AG04449 (cell line): ENCODE measurements at regions not wholly inside any gene's neighbourhood (a gene's known extent, or its start where the extent isn't known, plus 50 kb on each side); places are given as distances from the start of the nearest gene placed in this dataset.

Experiments
- CTCF ChIA-PET: fragments of 350-600 bp; formaldehyde crosslinking; extraction: SDS; loops from one replicate; lab custom pipeline; 2021; ENCODE audit warnings: antibody characterized with exemption; lab: Yijun Ruan, JAX
- POLR2A ChIA-PET: fragments of 400-600, 350-600 bp; formaldehyde crosslinking; extraction: SDS; loops from one replicate; lab custom pipeline; 2020; ENCODE audit warnings: antibody characterized with exemption, inconsistent platforms; lab: Yijun Ruan, JAX
- DNase-seq: peaks from one replicate; pipeline ENCODE4 v3.0.0-alpha.2; 2010; ENCODE audit warnings: low read depth, low spot score
- H3K4me3 ChIP-seq: 2 replicates; pipeline ENCODE4 v1.5.1; 2011; ENCODE audit warnings: low read depth, mild to moderate bottlenecking, control low read depth, low read length
- TF ChIP-seq, protein P1 (sequence below): IDR thresholded peaks from one replicate; pipeline ENCODE4 v1.5.1; 2011; ENCODE audit warnings: mild to moderate bottlenecking, moderate library complexity, low read length, control low read depth, inconsistent platforms; ENCODE audit not compliant: insufficient read depth; ENCODE audit errors: missing control alignments

DNA sequence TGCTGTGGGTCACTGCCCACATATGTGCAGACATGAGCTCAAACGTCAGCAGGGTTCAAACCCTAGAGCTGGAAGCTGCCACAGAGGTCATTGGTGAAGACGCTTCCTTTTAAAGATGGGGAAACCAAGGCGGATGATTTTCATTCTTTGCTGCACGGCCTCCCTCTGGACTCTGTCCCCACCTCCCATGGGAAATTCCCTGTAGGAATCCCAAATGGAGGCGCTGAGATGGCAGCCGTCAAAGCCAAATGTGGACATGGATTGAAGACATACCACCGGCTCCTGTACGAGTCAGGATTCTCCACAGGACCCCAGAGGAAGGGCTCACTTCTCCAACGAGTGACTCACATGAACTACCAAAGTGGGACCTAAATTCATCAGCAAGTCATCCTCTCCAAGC, 286.4 kb downstream of the CRLF2 start:
- no peak for DNase-seq
- no peak overlapping the region for H3K4me3 ChIP-seq
- ChIA-PET POLR2A (no interaction called here), CTCF (no interaction called here)
- TF ChIP-seq, protein P1, sequence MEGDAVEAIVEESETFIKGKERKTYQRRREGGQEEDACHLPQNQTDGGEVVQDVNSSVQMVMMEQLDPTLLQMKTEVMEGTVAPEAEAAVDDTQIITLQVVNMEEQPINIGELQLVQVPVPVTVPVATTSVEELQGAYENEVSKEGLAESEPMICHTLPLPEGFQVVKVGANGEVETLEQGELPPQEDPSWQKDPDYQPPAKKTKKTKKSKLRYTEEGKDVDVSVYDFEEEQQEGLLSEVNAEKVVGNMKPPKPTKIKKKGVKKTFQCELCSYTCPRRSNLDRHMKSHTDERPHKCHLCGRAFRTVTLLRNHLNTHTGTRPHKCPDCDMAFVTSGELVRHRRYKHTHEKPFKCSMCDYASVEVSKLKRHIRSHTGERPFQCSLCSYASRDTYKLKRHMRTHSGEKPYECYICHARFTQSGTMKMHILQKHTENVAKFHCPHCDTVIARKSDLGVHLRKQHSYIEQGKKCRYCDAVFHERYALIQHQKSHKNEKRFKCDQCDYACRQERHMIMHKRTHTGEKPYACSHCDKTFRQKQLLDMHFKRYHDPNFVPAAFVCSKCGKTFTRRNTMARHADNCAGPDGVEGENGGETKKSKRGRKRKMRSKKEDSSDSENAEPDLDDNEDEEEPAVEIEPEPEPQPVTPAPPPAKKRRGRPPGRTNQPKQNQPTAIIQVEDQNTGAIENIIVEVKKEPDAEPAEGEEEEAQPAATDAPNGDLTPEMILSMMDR = no peak

DNA sequence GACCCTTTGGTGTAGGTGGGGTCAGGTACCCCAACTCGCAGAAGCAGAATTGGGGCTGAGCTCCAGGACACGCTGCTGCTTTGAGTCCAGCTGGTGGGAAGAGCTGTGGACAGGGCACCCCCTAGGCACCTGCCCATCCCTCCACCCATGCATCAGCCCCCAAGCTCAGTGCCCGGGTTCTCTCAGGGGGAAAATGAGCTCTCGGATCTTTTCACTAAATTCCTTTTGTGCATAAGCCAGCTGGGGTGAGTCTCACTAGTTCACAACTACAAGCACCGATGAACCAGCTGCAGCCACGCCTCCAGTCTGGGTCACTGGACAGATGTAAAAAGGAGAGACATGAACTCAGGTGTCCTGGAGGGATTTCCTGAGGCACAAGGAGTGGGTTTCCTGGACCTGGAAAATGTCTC, 286.8 kb downstream of the CRLF2 start:
- DNase-seq = no peak
- TF ChIP-seq, protein P1 = no peak
- CTCF ChIA-PET = no interaction called here
- POLR2A ChIA-PET = no interaction called here
- no peak overlapping the region for H3K4me3 ChIP-seq

DNA sequence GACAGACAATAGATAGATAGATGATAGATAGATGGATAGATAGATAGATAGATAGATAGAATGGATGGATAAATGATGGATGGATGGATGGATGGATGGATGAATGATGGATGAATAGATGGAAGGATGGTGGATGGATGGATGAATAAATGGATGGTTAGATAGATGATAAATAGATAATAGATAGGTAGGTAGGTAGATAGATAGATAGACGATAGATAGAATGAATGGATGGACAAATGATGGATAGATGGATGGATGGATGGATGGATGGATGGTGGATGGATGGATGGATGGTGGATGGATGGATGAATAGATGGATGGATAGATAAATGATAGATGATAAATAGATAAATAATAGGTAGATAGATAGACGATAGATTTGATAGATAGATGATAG, 287.4 kb downstream of the CRLF2 start:
- no peak overlapping the region for H3K4me3 ChIP-seq
- CTCF ChIA-PET = no interaction called here
- DNase-seq = no peak
- TF ChIP-seq, protein P1 = no peak
- POLR2A ChIA-PET = no interaction called here

DNA sequence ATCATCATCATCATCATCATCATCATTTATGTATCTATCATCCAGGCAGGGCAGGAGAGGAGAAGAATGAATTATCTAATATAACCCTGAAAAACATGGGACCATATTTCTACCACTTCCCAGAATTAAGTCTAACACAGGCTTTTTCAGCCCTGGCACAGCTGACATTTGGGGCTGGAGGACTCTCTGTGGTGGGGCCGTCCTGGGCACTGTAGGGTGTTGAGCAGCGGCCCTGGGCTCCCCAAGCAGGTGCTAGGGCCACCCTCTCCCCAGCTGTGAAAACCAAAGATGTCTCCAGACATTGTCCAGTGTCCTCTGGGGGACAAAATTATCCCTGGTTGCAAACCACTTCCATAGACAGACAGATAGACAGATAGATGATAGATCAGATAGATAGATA, 288.4 kb downstream of the CRLF2 start:
- ChIA-PET CTCF (no interaction called here), POLR2A (no interaction called here)
- no peak overlapping the region for H3K4me3 ChIP-seq
- TF ChIP-seq, protein P1 = no peak
- no peak for DNase-seq

DNA sequence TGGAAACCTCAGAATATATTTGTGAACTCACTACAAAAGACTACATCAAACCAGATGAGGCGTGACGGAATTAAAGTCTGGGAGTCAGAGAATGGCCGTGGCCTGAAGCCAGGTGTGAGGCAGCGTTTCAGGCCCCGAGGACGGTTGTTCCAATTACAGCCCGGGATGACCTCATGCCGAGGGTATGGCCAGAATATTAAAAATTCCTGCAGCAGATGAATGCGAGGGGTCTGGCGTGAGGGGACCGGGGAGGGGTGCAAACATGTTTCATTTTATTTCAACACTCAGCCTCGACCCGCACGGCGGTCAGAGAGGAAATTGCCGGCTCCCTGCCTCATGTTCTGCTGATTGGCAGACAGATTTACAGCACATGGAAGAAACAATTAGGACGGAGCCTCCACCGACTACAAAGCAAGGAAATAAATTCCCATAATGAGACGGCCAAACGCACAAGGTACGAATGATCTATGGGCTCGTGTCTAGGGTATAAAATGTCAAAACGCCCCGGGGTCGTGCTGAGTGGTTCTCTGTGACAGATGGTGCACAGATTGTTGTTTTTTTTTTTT, 289.7 kb downstream of the SHOX start:
- H3K4me3 ChIP-seq = no peak overlapping the region
- DNase-seq = no peak
- POLR2A ChIA-PET = no interaction called here

DNA sequence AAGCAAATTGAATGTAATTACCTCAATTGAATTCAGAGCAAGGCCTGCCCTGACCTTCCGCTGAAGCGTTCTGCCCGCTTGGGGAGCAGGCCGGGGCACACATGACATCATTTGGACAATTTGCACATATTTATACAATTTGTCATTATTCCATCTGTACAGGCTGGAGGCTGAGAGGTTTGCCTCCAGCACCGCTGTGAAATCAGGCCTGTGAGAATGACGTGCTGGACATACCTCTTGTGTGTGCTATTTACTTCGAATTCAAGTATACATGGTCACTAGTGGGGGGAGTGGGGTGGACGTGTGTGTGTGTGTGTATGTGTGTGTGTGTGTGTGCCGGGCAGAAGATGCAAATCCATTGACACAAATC, 285.6 kb downstream of the SHOX start:
- no peak overlapping the region for H3K4me3 ChIP-seq
- TF ChIP-seq, protein P1 = no peak
- CTCF ChIA-PET = no interaction called here
- no peak for DNase-seq
- POLR2A ChIA-PET = no interaction called here

More for the DNA sequence above, 289.7 kb downstream of the SHOX start:
- CTCF ChIA-PET = no interaction called here
- TF ChIP-seq, protein P1 = no peak
